ENCODE measurements at regions not wholly inside any gene's neighbourhood (a gene's known extent, or its start where the extent isn't known, plus 50 kb on each side); places are given as distances from the start of the nearest gene placed in this dataset.

- no peak for TF ChIP-seq ZBTB26 (tag by site-specific recombination; optimal IDR thresholded peaks at IDR 0.05)
- no peak for TF ChIP-seq CTCF (tag by site-specific recombination; IDR thresholded peaks at IDR 0.05)
- no peak for TF ChIP-seq ZBTB1 (tag by site-specific recombination; IDR thresholded peaks at IDR 0.05)
- TF ChIP-seq ZNF677 (tag by site-specific recombination; IDR thresholded peaks at IDR 0.05): no peak
- TF ChIP-seq ZNF24 (tag by site-specific recombination; IDR thresholded peaks at IDR 0.05): no peak
- TF ChIP-seq ZNF23 (tag by site-specific recombination; IDR thresholded peaks at IDR 0.05; ENCODE audit: borderline replicate concordance): no peak
- TF ChIP-seq ZNF239 (tag by site-specific recombination; IDR thresholded peaks at IDR 0.05): no peak
- TF ChIP-seq ZBTB17 (tag by site-specific recombination; IDR thresholded peaks at IDR 0.05): no peak
- TF ChIP-seq KLF1 (tag by site-specific recombination; IDR thresholded peaks at IDR 0.05): no peak
Observed at GRCh38 chr2:18828296-18828695, 238.9 kb upstream of the NT5C1B start.

Measured in HEK293 (cell line).